OCI-LY1 (cell line): ENCODE measurements at regions not wholly inside any gene's neighbourhood (a gene's known extent, or its start where the extent isn't known, plus 50 kb on each side); places are given as distances from the start of the nearest gene placed in this dataset.

Experiments used
- CTCF ChIP-seq: fragments of 200-600 bp; sonication (generic), shearing (Covaris generic); IDR thresholded peaks from 2 replicates; pipeline ENCODE4 v1.5.1; 2017; ENCODE audit warnings: mild to moderate bottlenecking, antibody characterized with exemption, low read length, moderate library complexity, mixed read lengths
- EZH2 ChIP-seq: fragments of 200-600 bp; sonication (generic), shearing (Covaris generic); IDR thresholded peaks from 2 replicates; pipeline ENCODE4 v1.8.0; 2017; ENCODE audit warnings: borderline replicate concordance, mixed run types, mild to moderate bottlenecking, antibody characterized with exemption, low read length, moderate library complexity, mixed read lengths

- TF ChIP-seq CTCF (no peak), EZH2 (no peak)
Observed at GRCh38 chr11:113546757-113547507, 71.7 kb upstream of the DRD2 start.
